ENCODE measurements at regions not wholly inside any gene's neighbourhood (a gene's known extent, or its start where the extent isn't known, plus 50 kb on each side); places are given as distances from the start of the nearest gene placed in this dataset.

DNA sequence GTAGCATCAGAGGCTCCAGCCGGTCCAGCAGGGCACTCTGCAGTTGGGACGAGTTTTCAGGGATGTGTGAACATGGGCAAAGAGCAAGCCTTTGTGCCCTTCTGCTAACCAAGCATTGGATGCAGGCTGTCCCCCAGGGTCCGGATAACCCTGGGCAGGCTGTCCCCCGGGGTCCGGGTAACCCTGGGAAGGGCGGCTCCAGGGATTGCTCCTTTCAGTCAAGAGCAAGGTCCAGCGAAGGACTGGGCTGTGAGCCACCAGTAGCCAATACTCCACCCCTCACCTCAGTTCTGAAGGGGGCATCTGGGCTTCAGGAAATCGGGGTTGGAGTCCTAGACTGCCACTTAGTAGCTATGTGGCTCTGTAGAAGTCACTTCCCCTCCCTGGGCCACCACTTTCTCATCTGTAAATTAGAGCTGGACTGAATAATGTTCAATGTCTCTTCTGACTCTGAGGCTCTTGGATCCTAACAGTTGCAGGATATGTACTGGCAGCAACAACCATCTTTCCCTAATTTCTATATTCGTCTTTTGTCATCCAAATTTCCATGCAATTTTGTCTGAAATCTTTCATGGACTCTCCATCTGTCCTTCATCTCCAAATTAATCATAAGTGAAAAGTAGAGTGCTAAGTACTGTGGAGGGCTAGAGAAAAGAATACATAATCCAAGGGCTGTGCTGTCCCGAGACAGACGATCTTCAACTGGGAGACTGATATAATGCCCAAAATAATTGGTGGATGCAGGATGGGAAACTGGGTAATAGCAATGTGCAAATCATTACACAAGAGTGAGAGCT is 137.4 kb upstream of the NTF3 start:
- no peak overlapping the region for H3K4me3 ChIP-seq (replicated peaks in 1 of 3; ENCODE audit: insufficient read depth in 1 of 3, low read depth in 1 of 3, low read length in 3 of 3)
- H4K20me1 ChIP-seq (replicated peaks; ENCODE audit: control insufficient read depth, extremely low read depth, insufficient read depth, low read length): no peaks in the 10 kb centered on the region
- H3K27me3 ChIP-seq (ENCODE audit: control insufficient read depth in 2 of 2, insufficient read depth in 2 of 2, low read length in 2 of 2): no peaks in the 10 kb centered on the region
- H3K9me3 ChIP-seq (replicated peaks; ENCODE audit: control insufficient read depth, insufficient read depth, low read length): no peaks in the 10 kb centered on the region
- no peaks in the 10 kb centered on the region for H3K79me2 ChIP-seq (ENCODE audit: control insufficient read depth, insufficient read depth, low read length)
- H3K4me2 ChIP-seq (ENCODE audit: insufficient read depth, low read length): no peak overlapping the region
- no peak overlapping the region for H3K9ac ChIP-seq (replicated peaks; ENCODE audit: extremely low read depth, insufficient read depth, low read length)
- BruUV-seq (replicated peaks): no TSS peak
- H3K36me3 ChIP-seq (ENCODE audit: control insufficient read depth in 2 of 2, extremely low read depth in 1 of 2, insufficient read depth in 2 of 2, low read length in 2 of 2): no peaks in the 10 kb centered on the region
- H3K4me1 ChIP-seq (ENCODE audit: control insufficient read depth, extremely low read depth, insufficient read depth, low read length): no peaks in the 10 kb centered on the region
- no peaks in the 10 kb centered on the region for H3K9me1 ChIP-seq (replicated peaks; ENCODE audit: control insufficient read depth, extremely low read depth, insufficient read depth, low read length)
- intact Hi-C loops (cut with micrococcal nuclease) (no loop called here), dilution Hi-C loops (cut with MboI; ENCODE audit: extremely low pct_ligation_motif_present, low sequenced_read_pairs) (no loop called here)
- ChIA-PET CTCF (no interaction called here), POLR2A (no interaction called here)
- no peak for FAIRE-seq
- H2AFZ ChIP-seq (ENCODE audit: low read depth, low read length): no peak overlapping the region
- no peak overlapping the region for H3K27ac ChIP-seq (ENCODE audit: insufficient read depth, low read depth, low read length)
- TF ChIP-seq FOS (IDR thresholded peaks at IDR 0.05; ENCODE audit: borderline replicate concordance, insufficient read depth, low read length) (no peak), GATA2 (IDR thresholded peaks at IDR 0.05; ENCODE audit: insufficient read depth, insufficient read length, low read depth, low read length) (no peak), POLR2A (IDR thresholded peaks at IDR 0.05; ENCODE audit: low read depth, low read length) (no peak), JUN (IDR thresholded peaks at IDR 0.05; ENCODE audit: borderline replicate concordance, insufficient read depth, insufficient read length, low read depth) (no peak), EZH2 (IDR thresholded peaks at IDR 0.05; ENCODE audit: borderline replicate concordance, low read depth, low read length, severe bottlenecking) (no peak), MYC (IDR thresholded peaks at IDR 0.05; ENCODE audit: low read depth, low read length) (no peak), POLR2AphosphoS5 (IDR thresholded peaks at IDR 0.05; ENCODE audit: insufficient read depth, low read depth, low read length) (no peak)
- TF ChIP-seq, protein P1, sequence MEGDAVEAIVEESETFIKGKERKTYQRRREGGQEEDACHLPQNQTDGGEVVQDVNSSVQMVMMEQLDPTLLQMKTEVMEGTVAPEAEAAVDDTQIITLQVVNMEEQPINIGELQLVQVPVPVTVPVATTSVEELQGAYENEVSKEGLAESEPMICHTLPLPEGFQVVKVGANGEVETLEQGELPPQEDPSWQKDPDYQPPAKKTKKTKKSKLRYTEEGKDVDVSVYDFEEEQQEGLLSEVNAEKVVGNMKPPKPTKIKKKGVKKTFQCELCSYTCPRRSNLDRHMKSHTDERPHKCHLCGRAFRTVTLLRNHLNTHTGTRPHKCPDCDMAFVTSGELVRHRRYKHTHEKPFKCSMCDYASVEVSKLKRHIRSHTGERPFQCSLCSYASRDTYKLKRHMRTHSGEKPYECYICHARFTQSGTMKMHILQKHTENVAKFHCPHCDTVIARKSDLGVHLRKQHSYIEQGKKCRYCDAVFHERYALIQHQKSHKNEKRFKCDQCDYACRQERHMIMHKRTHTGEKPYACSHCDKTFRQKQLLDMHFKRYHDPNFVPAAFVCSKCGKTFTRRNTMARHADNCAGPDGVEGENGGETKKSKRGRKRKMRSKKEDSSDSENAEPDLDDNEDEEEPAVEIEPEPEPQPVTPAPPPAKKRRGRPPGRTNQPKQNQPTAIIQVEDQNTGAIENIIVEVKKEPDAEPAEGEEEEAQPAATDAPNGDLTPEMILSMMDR (IDR thresholded peaks at IDR 0.05; ENCODE audit: extremely low read depth in 1 of 2, insufficient read depth in 1 of 2, low read depth in 1 of 2, low read length in 2 of 2): no peak
- TF ChIP-seq, protein P2, sequence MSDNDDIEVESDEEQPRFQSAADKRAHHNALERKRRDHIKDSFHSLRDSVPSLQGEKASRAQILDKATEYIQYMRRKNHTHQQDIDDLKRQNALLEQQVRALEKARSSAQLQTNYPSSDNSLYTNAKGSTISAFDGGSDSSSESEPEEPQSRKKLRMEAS (IDR thresholded peaks at IDR 0.05; ENCODE audit: insufficient read depth, insufficient read length): no peak
- DNase-seq (ENCODE audit: low read depth, low spot score): no peak

Data from endothelial cell of umbilical vein (primary cell).